ENCODE measurements at regions not wholly inside any gene's neighbourhood (a gene's known extent, or its start where the extent isn't known, plus 50 kb on each side); places are given as distances from the start of the nearest gene placed in this dataset.

DNA sequence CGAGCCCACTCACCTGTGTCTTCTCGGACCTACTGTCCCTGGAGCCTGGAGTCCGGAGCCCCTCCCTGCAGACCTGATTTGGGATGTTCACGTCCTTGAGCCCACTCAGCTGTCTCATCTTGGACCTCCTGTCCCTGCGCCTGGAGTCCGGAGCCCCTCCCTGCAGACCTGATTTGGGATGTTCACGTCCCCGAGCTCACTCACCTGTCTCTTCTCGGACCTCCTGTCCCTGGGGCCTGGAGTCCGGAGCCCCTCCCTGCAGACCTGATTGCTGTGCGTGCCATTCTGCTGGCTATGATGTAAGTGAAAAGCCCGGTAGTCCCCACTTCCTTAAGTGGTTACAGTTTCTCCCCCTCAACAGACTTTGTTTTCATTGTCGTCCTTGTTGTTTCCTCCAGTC lies 867.1 kb downstream of the BRD1 start:
- Mint-ChIP-seq H3K9me3 (peaks cover 2% of the 10 kb centered on the region), H3K36me3 (ENCODE audit: low read depth) (no peaks in the 10 kb centered on the region), H3K27ac (no peak overlapping the region), H3K27me3 (ENCODE audit: low read depth) (peaks cover 38% of the 10 kb centered on the region), H3K4me1 (no peaks in the 10 kb centered on the region), H3K4me3 (no peak overlapping the region)
- TF ChIP-seq, protein P1, sequence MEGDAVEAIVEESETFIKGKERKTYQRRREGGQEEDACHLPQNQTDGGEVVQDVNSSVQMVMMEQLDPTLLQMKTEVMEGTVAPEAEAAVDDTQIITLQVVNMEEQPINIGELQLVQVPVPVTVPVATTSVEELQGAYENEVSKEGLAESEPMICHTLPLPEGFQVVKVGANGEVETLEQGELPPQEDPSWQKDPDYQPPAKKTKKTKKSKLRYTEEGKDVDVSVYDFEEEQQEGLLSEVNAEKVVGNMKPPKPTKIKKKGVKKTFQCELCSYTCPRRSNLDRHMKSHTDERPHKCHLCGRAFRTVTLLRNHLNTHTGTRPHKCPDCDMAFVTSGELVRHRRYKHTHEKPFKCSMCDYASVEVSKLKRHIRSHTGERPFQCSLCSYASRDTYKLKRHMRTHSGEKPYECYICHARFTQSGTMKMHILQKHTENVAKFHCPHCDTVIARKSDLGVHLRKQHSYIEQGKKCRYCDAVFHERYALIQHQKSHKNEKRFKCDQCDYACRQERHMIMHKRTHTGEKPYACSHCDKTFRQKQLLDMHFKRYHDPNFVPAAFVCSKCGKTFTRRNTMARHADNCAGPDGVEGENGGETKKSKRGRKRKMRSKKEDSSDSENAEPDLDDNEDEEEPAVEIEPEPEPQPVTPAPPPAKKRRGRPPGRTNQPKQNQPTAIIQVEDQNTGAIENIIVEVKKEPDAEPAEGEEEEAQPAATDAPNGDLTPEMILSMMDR (IDR thresholded peaks at IDR 0.05; ENCODE audit: unreplicated experiment in 3 of 3): no peak

GRCh38 chr22:48959496-48959895 lies 868.2 kb downstream of the BRD1 start:
- TF ChIP-seq, protein P1 (IDR thresholded peaks at IDR 0.05; ENCODE audit: unreplicated experiment in 3 of 3): no peak
- Mint-ChIP-seq H3K4me3 (no peak overlapping the region), H3K9me3 (peaks cover 2% of the 10 kb centered on the region), H3K27me3 (ENCODE audit: low read depth) (peaks cover 43% of the 10 kb centered on the region), H3K27ac (no peak overlapping the region), H3K36me3 (ENCODE audit: low read depth) (no peaks in the 10 kb centered on the region), H3K4me1 (peaks cover 5% of the 10 kb centered on the region)

GRCh38 chr22:48957987-48958321 lies 869.7 kb downstream of the BRD1 start:
- no peak overlapping the region for H3K27ac Mint-ChIP-seq
- H3K9me3 Mint-ChIP-seq: no peaks in the 10 kb centered on the region
- peaks cover 40% of the 10 kb centered on the region for H3K27me3 Mint-ChIP-seq (ENCODE audit: low read depth)
- no peaks in the 10 kb centered on the region for H3K36me3 Mint-ChIP-seq (ENCODE audit: low read depth)
- TF ChIP-seq, protein P1 (IDR thresholded peaks at IDR 0.05; ENCODE audit: unreplicated experiment in 3 of 3): no peak
- H3K4me3 Mint-ChIP-seq: no peak overlapping the region
- H3K4me1 Mint-ChIP-seq: peaks cover 5% of the 10 kb centered on the region

GRCh38 chr22:48957311-48957986 lies 870.2 kb downstream of the BRD1 start:
- TF ChIP-seq, protein P1 (IDR thresholded peaks at IDR 0.05; ENCODE audit: unreplicated experiment in 3 of 3): no peak
- Mint-ChIP-seq H3K36me3 (ENCODE audit: low read depth) (no peaks in the 10 kb centered on the region), H3K4me1 (peaks cover 5% of the 10 kb centered on the region), H3K27me3 (ENCODE audit: low read depth) (peaks cover 39% of the 10 kb centered on the region), H3K27ac (no peak overlapping the region), H3K9me3 (no peaks in the 10 kb centered on the region), H3K4me3 (no peak overlapping the region)

- H3K27ac Mint-ChIP-seq: peak overlapping the region in 1 of 3 experiments; percentile 77
- H3K4me3 Mint-ChIP-seq: no peak overlapping the region
- H3K9me3 Mint-ChIP-seq: no peaks in the 10 kb centered on the region
- peaks cover 5% of the 10 kb centered on the region for H3K4me1 Mint-ChIP-seq
- TF ChIP-seq, protein P1 (IDR thresholded peaks at IDR 0.05; ENCODE audit: unreplicated experiment in 3 of 3): no peak
- H3K27me3 Mint-ChIP-seq (ENCODE audit: low read depth): peaks cover 43% of the 10 kb centered on the region
- H3K36me3 Mint-ChIP-seq (ENCODE audit: low read depth): no peaks in the 10 kb centered on the region
These were observed 872.0 kb downstream of the BRD1 start for GRCh38 chr22:48955351-48956311.

All from nephron (organoid).